Testis (tissue), 2 donors: ENCODE measurements at regions not wholly inside any gene's neighbourhood (a gene's known extent, or its start where the extent isn't known, plus 50 kb on each side); places are given as distances from the start of the nearest gene placed in this dataset.

Source experiments
- CTCF ChIP-seq, 3 experiments: fragments of 450-650 bp in 2 of 3; fragments of 200-600 bp in 1 of 3; sonication (generic) in 1 of 3; IDR thresholded peaks; one replicate each; pipeline ENCODE4 v1.5.1; 2016 to 2019; ENCODE audit warnings: antibody characterized with exemption in 3 of 3, mild to moderate bottlenecking in 2 of 3, moderate library complexity in 1 of 3
- POLR2A ChIP-seq: fragments of 450-650 bp; IDR thresholded peaks from one replicate; pipeline ENCODE4 v1.6.1; 2017; ENCODE audit warnings: antibody characterized with exemption, mild to moderate bottlenecking, moderate library complexity

- TF ChIP-seq CTCF (IDR thresholded peaks at IDR 0.05) (no peak), POLR2A (no peak)
Measured at GRCh38 chr2:118274841-118275510, 186.7 kb downstream of the INSIG2 start.
